NB4 (cell line): ENCODE measurements at regions not wholly inside any gene's neighbourhood (a gene's known extent, or its start where the extent isn't known, plus 50 kb on each side); places are given as distances from the start of the nearest gene placed in this dataset.

ENCODE experiments used
- POLR2A ChIP-seq: IDR thresholded peaks from 2 replicates; pipeline ENCODE4 v1.6.1; 2011; ENCODE audit warnings: mild to moderate bottlenecking; ENCODE audit not compliant: insufficient read length; ENCODE audit errors: extremely low read depth
- TF ChIP-seq, protein P1 (sequence below): IDR thresholded peaks from one replicate; pipeline ENCODE4 v1.5.1; 2012; ENCODE audit warnings: low read depth, low read length

GRCh38 chr1:101295209-101295608 is 58.4 kb downstream of the S1PR1 start:
- TF ChIP-seq, protein P1, sequence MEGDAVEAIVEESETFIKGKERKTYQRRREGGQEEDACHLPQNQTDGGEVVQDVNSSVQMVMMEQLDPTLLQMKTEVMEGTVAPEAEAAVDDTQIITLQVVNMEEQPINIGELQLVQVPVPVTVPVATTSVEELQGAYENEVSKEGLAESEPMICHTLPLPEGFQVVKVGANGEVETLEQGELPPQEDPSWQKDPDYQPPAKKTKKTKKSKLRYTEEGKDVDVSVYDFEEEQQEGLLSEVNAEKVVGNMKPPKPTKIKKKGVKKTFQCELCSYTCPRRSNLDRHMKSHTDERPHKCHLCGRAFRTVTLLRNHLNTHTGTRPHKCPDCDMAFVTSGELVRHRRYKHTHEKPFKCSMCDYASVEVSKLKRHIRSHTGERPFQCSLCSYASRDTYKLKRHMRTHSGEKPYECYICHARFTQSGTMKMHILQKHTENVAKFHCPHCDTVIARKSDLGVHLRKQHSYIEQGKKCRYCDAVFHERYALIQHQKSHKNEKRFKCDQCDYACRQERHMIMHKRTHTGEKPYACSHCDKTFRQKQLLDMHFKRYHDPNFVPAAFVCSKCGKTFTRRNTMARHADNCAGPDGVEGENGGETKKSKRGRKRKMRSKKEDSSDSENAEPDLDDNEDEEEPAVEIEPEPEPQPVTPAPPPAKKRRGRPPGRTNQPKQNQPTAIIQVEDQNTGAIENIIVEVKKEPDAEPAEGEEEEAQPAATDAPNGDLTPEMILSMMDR: no peak
- TF ChIP-seq POLR2A: no peak
